Spleen (tissue), 7 donors: ENCODE measurements at regions not wholly inside any gene's neighbourhood (a gene's known extent, or its start where the extent isn't known, plus 50 kb on each side); places are given as distances from the start of the nearest gene placed in this dataset.

ENCODE experiments used
- POLR2A ChIP-seq, 3 donors: fragments of 450-650 bp; IDR thresholded peaks; one replicate each; pipeline ENCODE4 v1.5.1; 2017; ENCODE audit warnings: antibody characterized with exemption in 3 of 3, mild to moderate bottlenecking in 1 of 3
- TF ChIP-seq, protein P1 (sequence below), 11 experiments: fragments of 200-600 bp in 7 of 11; fragments of 450-650 bp in 4 of 11; sonication (generic) in 4 of 11; IDR thresholded peaks in 8 of 11; conservative IDR thresholded peaks in 3 of 11; 1 replicate in 7 of 11; 2 replicates in 4 of 11; pipeline versions ENCODE4 v1.4.0 to v1.8.0; 2016 to 2021; ENCODE audit warnings: antibody characterized with exemption in 11 of 11, inconsistent platforms in 4 of 11, mild to moderate bottlenecking in 1 of 11
- donor health status: DM: no; HTN: no; CAD: no; lungs with moderate emphysema.
- donor health status: DM: no; HTN: no; CAD: no.
- donor health status: DM: no; HTN: no; CAD: no.

- TF ChIP-seq POLR2A (IDR thresholded peaks at IDR 0.05): no peak
- TF ChIP-seq, protein P1, sequence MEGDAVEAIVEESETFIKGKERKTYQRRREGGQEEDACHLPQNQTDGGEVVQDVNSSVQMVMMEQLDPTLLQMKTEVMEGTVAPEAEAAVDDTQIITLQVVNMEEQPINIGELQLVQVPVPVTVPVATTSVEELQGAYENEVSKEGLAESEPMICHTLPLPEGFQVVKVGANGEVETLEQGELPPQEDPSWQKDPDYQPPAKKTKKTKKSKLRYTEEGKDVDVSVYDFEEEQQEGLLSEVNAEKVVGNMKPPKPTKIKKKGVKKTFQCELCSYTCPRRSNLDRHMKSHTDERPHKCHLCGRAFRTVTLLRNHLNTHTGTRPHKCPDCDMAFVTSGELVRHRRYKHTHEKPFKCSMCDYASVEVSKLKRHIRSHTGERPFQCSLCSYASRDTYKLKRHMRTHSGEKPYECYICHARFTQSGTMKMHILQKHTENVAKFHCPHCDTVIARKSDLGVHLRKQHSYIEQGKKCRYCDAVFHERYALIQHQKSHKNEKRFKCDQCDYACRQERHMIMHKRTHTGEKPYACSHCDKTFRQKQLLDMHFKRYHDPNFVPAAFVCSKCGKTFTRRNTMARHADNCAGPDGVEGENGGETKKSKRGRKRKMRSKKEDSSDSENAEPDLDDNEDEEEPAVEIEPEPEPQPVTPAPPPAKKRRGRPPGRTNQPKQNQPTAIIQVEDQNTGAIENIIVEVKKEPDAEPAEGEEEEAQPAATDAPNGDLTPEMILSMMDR (IDR thresholded peaks at IDR 0.05 in 8 of 11, conservative IDR thresholded peaks at IDR 0.05 in 3 of 11): no peak
These were observed 298.5 kb downstream of the INSIG2 start for GRCh38 chr2:118386641-118387302.
